ENCODE measurements at regions not wholly inside any gene's neighbourhood (a gene's known extent, or its start where the extent isn't known, plus 50 kb on each side); places are given as distances from the start of the nearest gene placed in this dataset.
A peak's percentile ranks its signal among the peaks of the same experiment; 100 is the strongest.
"Not testable (repeated sequence)": the region's sequence is repeated elsewhere in the genome, so short reads cannot be mapped to it uniquely, and the experiment has no call there.

DNA sequence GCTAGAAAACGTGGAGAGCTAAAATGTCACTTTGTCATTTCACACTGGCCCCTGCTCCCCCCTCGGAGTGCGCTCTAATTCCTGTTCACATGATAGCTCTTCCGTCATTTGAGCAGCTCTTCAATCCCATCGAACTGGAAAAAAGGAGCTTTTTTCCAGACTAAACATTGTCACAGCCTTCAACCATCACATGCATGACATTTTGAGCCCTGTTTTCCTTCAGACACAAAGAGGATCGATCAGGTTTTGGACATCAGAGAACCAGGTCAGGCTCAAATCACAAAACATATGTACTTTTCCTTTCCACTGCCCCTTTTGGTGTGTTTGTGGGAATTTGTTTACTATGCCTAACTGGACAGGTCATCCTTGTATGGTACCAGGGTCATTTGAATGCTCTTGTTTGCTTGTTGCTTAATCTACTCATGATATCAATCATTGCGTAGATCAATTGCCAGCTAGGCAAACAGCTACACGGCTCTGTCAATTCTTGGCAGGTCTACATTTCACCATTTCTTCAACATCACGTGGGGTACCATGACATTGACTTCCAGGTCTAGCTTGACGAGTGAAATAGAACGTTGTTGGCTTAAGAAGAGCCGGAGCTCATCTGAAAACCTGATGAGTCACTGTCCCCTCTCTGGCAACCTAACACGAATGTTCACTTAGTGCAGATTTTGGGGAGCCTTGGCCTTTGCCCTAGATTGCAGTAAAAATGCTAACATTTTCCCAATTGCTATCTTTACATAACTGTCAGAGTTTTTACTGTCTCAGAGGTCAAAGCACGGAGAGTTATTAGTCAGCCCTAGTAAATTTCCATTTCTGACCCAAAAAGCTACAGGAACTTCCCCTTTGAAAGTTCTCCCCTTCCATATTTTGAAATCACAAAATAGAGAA, 87.3 kb downstream of the LYZL2 start:
- in situ Hi-C loops (cut with MboI; ENCODE audit: low sequenced_read_pairs, unreplicated experiment), result no loop called here
- TF ChIP-seq, protein P1, sequence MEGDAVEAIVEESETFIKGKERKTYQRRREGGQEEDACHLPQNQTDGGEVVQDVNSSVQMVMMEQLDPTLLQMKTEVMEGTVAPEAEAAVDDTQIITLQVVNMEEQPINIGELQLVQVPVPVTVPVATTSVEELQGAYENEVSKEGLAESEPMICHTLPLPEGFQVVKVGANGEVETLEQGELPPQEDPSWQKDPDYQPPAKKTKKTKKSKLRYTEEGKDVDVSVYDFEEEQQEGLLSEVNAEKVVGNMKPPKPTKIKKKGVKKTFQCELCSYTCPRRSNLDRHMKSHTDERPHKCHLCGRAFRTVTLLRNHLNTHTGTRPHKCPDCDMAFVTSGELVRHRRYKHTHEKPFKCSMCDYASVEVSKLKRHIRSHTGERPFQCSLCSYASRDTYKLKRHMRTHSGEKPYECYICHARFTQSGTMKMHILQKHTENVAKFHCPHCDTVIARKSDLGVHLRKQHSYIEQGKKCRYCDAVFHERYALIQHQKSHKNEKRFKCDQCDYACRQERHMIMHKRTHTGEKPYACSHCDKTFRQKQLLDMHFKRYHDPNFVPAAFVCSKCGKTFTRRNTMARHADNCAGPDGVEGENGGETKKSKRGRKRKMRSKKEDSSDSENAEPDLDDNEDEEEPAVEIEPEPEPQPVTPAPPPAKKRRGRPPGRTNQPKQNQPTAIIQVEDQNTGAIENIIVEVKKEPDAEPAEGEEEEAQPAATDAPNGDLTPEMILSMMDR (IDR thresholded peaks at IDR 0.05; ENCODE audit: borderline replicate concordance, control extremely low read depth, extremely low read depth, insufficient read depth, missing control alignments), result no peak
- peak; percentile 38 for DNase-seq (ENCODE audit: low spot score)

DNA sequence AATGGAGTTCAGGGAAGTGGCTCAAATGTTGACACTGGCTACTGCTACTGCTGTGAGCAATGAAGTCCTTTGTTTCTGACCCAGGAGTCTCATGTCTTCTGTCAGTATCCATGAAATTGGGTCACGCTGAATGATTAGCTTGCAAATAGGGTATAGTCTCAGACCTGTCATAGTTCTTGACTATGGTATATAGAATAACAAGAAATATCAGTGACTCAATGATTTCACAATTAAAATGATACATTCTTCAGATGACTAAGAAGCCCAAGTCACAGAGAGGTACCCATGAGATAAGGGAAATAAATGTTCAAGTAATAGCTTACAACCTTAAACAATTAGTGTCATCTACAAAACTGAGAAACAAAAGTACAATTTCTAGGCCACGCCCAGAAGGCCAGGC, 89.3 kb downstream of the LYZL2 start:
- in situ Hi-C loops (cut with MboI; ENCODE audit: low sequenced_read_pairs, unreplicated experiment), result no loop called here
- no peak for DNase-seq (ENCODE audit: low spot score)
- TF ChIP-seq, protein P1 (IDR thresholded peaks at IDR 0.05; ENCODE audit: borderline replicate concordance, control extremely low read depth, extremely low read depth, insufficient read depth, missing control alignments), result no peak

DNA sequence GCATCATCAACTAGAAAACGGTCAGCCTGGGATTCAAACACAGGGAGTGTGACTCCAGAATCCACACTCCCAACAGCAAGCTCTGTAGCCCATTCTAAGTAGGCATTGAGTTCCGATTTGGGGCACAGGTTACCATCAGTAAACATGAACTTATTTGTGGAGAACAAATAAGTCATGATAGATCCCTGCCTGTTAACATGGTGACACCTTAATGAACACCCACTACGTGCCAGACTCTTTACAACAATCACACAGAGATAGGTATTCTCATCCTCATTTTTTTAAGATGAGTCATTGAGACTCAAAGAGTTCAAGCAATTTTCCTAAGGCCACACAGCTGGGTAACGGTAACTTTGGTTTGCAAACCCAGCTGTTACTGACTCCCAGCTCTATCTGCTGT, 91.5 kb downstream of the LYZL2 start:
- in situ Hi-C loops (cut with MboI; ENCODE audit: low sequenced_read_pairs, unreplicated experiment), result no loop called here
- TF ChIP-seq, protein P1 (IDR thresholded peaks at IDR 0.05; ENCODE audit: borderline replicate concordance, control extremely low read depth, extremely low read depth, insufficient read depth, missing control alignments), result no peak
- no peak for DNase-seq (ENCODE audit: low spot score)

DNA sequence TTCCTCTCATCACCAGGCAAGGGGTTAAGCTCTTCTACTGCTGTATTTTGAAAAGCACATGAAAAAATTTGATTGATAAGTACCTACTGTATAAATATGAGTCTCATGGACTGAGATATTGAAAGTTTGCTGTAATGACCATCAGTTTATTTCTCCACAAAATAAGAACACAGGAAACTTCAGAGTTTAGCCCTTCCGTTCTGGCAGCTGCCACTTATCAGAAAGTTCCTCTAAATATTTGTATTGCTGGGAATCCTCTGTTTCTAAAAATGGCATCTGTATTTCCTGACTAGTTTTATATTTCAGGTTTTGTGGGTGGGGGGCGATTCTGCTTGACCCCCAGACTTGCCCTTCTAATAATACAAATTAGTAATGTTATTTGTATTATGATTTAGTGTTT, 92.0 kb downstream of the LYZL2 start:
- TF ChIP-seq, protein P1 (IDR thresholded peaks at IDR 0.05; ENCODE audit: borderline replicate concordance, control extremely low read depth, extremely low read depth, insufficient read depth, missing control alignments), result no peak
- no peak for DNase-seq (ENCODE audit: low spot score)
- in situ Hi-C loops (cut with MboI; ENCODE audit: low sequenced_read_pairs, unreplicated experiment), result no loop called here

DNA sequence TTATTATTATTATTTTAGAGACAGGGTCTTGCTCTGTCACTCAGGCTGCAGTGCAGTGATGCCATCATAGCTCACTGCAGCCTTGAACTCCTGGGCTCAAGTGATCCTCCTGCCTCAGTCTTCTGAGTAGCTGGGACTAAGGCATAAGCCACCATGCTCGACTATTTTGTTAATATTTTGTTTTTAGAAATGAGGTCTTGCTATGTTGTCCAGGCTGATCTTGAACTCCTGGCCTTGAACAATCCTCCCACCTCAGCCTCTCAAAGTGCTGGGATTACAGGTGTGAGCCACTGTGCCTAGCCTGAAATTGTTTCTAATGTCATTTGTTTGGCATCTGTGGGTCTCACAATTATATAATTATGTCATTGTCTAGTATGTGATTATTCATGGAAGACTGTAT, 92.4 kb downstream of the LYZL2 start:
- in situ Hi-C loops (cut with MboI; ENCODE audit: low sequenced_read_pairs, unreplicated experiment), result not testable (repeated sequence)

DNA sequence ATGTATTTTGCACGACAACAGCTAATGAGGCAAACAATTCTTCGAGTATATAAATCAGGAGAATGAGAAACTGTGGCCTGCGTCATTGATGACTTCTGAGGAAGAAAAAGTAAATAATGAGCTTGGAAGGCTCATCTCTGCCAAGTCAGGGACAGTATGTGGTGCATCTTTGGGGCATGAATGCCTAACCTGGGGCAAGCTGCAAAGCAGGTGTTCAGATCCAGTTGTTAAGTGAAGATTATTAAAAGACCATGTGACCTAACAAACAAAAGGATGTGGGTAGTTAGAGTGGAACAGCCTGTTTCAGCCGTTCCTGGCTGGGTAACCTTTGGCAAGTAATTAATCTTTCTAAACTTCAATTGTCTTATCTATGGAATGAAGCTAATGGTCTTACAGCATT, 93.0 kb downstream of the LYZL2 start:
- no peak for DNase-seq (ENCODE audit: low spot score)
- in situ Hi-C loops (cut with MboI; ENCODE audit: low sequenced_read_pairs, unreplicated experiment), result no loop called here
- TF ChIP-seq, protein P1 (IDR thresholded peaks at IDR 0.05; ENCODE audit: borderline replicate concordance, control extremely low read depth, extremely low read depth, insufficient read depth, missing control alignments), result no peak

More for the DNA sequence above, 92.4 kb downstream of the LYZL2 start:
- DNase-seq (ENCODE audit: low spot score), result not testable (repeated sequence)

DNA sequence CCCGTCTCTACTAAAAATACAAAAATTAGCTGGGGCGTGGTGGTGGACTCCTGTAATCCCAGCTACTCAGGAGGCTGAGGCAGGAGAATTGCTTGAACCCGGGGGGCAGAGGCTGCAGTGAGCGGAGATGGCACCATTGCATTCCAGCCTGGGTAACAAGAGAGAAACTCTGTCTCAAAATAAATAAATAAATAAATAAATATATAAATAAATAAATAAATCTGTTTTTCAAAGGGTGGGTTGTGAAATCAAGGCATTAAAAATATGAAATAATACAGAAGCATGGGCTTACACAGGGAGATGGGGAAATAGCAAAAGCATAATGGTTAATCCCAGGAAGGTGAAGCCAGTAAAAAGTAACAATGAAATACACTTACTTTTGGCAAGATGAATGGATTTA, 93.9 kb downstream of the LYZL2 start:
- in situ Hi-C loops (cut with MboI; ENCODE audit: low sequenced_read_pairs, unreplicated experiment), result no loop called here
- TF ChIP-seq, protein P1 (IDR thresholded peaks at IDR 0.05; ENCODE audit: borderline replicate concordance, control extremely low read depth, extremely low read depth, insufficient read depth, missing control alignments), result no peak

More for the DNA sequence above, 93.9 kb downstream of the LYZL2 start:
- DNase-seq (ENCODE audit: low spot score), result no peak

Data from GM13976 (cell line).